ENCODE measurements at regions not wholly inside any gene's neighbourhood (a gene's known extent, or its start where the extent isn't known, plus 50 kb on each side); places are given as distances from the start of the nearest gene placed in this dataset.

- no peak overlapping the region for H3K4me3 ChIP-seq (ENCODE audit: low read length)
- TF ChIP-seq CTCF (IDR thresholded peaks at IDR 0.05; ENCODE audit: insufficient read depth, low read depth, low read length, missing control alignments), result no peak
- no peak for DNase-seq (ENCODE audit: low read depth)
These were observed 119.7 kb upstream of the CRIM1 start for GRCh38 chr2:36235882-36236281.

GRCh38 chr2:36235426-36235825, 120.2 kb upstream of the CRIM1 start:
- TF ChIP-seq CTCF (IDR thresholded peaks at IDR 0.05; ENCODE audit: insufficient read depth, low read depth, low read length, missing control alignments), result no peak
- DNase-seq (ENCODE audit: low read depth), result no peak
- no peak overlapping the region for H3K4me3 ChIP-seq (ENCODE audit: low read length)

GRCh38 chr2:36223259-36223658, 132.3 kb upstream of the CRIM1 start:
- DNase-seq (ENCODE audit: low read depth), result no peak
- no peak for TF ChIP-seq CTCF (IDR thresholded peaks at IDR 0.05; ENCODE audit: insufficient read depth, low read depth, low read length, missing control alignments)
- no peak overlapping the region for H3K4me3 ChIP-seq (ENCODE audit: low read length)

- no peak for DNase-seq (ENCODE audit: low read depth)
- TF ChIP-seq CTCF (IDR thresholded peaks at IDR 0.05; ENCODE audit: insufficient read depth, low read depth, low read length, missing control alignments), result no peak
- H3K4me3 ChIP-seq (ENCODE audit: low read length), result no peak overlapping the region
These were observed 133.1 kb upstream of the CRIM1 start for GRCh38 chr2:36222485-36222884.

- no peak overlapping the region for H3K4me3 ChIP-seq (ENCODE audit: low read length)
- DNase-seq (ENCODE audit: low read depth), result no peak
- TF ChIP-seq CTCF (IDR thresholded peaks at IDR 0.05; ENCODE audit: insufficient read depth, low read depth, low read length, missing control alignments), result no peak
These were observed 140.9 kb upstream of the CRIM1 start for GRCh38 chr2:36214691-36215090.

GRCh38 chr2:36203366-36203765, 152.2 kb upstream of the CRIM1 start:
- no peak for TF ChIP-seq CTCF (IDR thresholded peaks at IDR 0.05; ENCODE audit: insufficient read depth, low read depth, low read length, missing control alignments)
- DNase-seq (ENCODE audit: low read depth), result no peak
- no peak overlapping the region for H3K4me3 ChIP-seq (ENCODE audit: low read length)

GRCh38 chr2:36197181-36197971, 158.2 kb upstream of the CRIM1 start:
- DNase-seq (ENCODE audit: low read depth), result no peak
- H3K4me3 ChIP-seq (ENCODE audit: low read length), result no peak overlapping the region
- no peak for TF ChIP-seq CTCF (IDR thresholded peaks at IDR 0.05; ENCODE audit: insufficient read depth, low read depth, low read length, missing control alignments)
